ENCODE measurements at regions not wholly inside any gene's neighbourhood (a gene's known extent, or its start where the extent isn't known, plus 50 kb on each side); places are given as distances from the start of the nearest gene placed in this dataset.

- DNase-seq (ENCODE audit: low read depth in 3 of 3): no peak
These were observed 558.4 kb upstream of the CDH4 start for GRCh38 chr20:60693496-60694133.

GRCh38 chr20:60694763-60695162 is 557.3 kb upstream of the CDH4 start:
- no peak for DNase-seq (ENCODE audit: low read depth in 3 of 3)

GRCh38 chr20:60695226-60696000 is 556.6 kb upstream of the CDH4 start:
- DNase-seq (ENCODE audit: low read depth in 3 of 3): peak in 1 of 3 donors; percentile 26

GRCh38 chr20:60697252-60697651 is 554.8 kb upstream of the CDH4 start:
- DNase-seq (ENCODE audit: low read depth in 3 of 3): no peak

GRCh38 chr20:60700728-60701127 is 551.3 kb upstream of the CDH4 start:
- no peak for DNase-seq (ENCODE audit: low read depth in 3 of 3)

- DNase-seq (ENCODE audit: low read depth in 3 of 3): no peak
These were observed 547.9 kb upstream of the CDH4 start for GRCh38 chr20:60704147-60704546.

GRCh38 chr20:60713396-60713795 is 538.7 kb upstream of the CDH4 start:
- no peak for DNase-seq (ENCODE audit: low read depth in 3 of 3)

- DNase-seq (ENCODE audit: low read depth in 3 of 3): no peak
These were observed 536.9 kb upstream of the CDH4 start for GRCh38 chr20:60715172-60715571.

GRCh38 chr20:60718743-60719480 is 533.1 kb upstream of the CDH4 start:
- no peak for DNase-seq (ENCODE audit: low read depth in 3 of 3)

- DNase-seq (ENCODE audit: low read depth in 3 of 3): no peak
These were observed 526.7 kb upstream of the CDH4 start for GRCh38 chr20:60725311-60725906.

- no peak for DNase-seq (ENCODE audit: low read depth in 3 of 3)
These were observed 524.6 kb upstream of the CDH4 start for GRCh38 chr20:60727425-60727824.

GRCh38 chr20:60728705-60729104 is 523.4 kb upstream of the CDH4 start:
- DNase-seq (ENCODE audit: low read depth in 3 of 3): no peak

GRCh38 chr20:60729135-60729900 is 522.7 kb upstream of the CDH4 start:
- no peak for DNase-seq (ENCODE audit: low read depth in 3 of 3)

- DNase-seq (ENCODE audit: low read depth in 3 of 3): no peak
These were observed 519.7 kb upstream of the CDH4 start for GRCh38 chr20:60732322-60732721.

GRCh38 chr20:60748086-60748485 is 504.0 kb upstream of the CDH4 start:
- DNase-seq (ENCODE audit: low read depth in 3 of 3): no peak

- no peak for DNase-seq (ENCODE audit: low read depth in 3 of 3)
These were observed 502.1 kb upstream of the CDH4 start for GRCh38 chr20:60749804-60750602.

- no peak for DNase-seq (ENCODE audit: low read depth in 3 of 3)
These were observed 501.2 kb upstream of the CDH4 start for GRCh38 chr20:60750909-60751308.

- no peak for DNase-seq (ENCODE audit: low read depth in 3 of 3)
These were observed 500.2 kb upstream of the CDH4 start for GRCh38 chr20:60751826-60752225.

- DNase-seq (ENCODE audit: low read depth in 3 of 3): no peak
These were observed 499.2 kb upstream of the CDH4 start for GRCh38 chr20:60752741-60753420.

- no peak for DNase-seq (ENCODE audit: low read depth in 3 of 3)
These were observed 497.2 kb upstream of the CDH4 start for GRCh38 chr20:60754856-60755255.
